UCSD-AML1 (cell line): ENCODE measurements at regions not wholly inside any gene's neighbourhood (a gene's known extent, or its start where the extent isn't known, plus 50 kb on each side); places are given as distances from the start of the nearest gene placed in this dataset.
"Not testable (repeated sequence)": the region's sequence is repeated elsewhere in the genome, so short reads cannot be mapped to it uniquely, and the experiment has no call there.

Experiments used
- DNase-seq: peaks from one replicate; lab custom pipeline; 2025; ENCODE audit not compliant: unreplicated experiment; lab: John Stamatoyannopoulos, UW

DNA sequence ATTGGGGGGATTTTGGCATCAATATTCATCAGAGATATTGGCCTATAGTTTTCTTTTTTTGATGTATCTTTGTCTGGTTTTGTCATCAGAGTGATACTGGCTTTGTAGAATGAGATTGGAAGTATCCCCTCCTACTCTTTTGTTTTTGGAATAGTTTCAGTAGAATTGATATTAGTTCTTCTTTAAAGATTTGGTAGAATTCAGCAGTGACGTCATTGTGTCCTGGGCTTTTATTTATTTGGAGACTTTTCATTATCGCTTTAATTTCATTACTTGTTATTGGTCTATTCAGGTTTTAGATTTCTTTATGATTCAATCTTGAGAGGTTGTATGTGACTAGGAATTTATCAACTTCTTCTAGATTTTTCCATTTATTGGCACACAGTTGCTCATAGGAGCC lies 825.5 kb upstream of the NXPH2 start:
- no peak for DNase-seq

DNA sequence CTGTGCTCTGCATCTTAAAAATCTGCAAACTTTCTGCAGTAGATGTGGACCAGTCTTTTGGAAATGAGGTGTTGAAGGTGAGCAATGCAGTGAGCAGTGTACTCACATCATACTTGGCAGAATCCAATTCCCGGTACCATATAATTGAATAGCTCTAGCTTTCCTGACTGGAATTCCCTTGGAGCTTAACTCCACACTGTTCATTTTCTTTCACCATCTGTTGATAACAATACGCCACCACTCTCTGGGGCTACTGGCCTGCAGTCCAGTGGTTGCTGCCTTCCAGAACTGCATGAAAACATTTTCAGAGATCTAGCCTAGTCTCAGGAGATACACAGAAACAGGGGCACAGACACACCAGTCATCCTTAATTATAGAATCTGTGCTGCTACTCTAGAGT lies 820.0 kb upstream of the NXPH2 start:
- DNase-seq, result no peak

DNA sequence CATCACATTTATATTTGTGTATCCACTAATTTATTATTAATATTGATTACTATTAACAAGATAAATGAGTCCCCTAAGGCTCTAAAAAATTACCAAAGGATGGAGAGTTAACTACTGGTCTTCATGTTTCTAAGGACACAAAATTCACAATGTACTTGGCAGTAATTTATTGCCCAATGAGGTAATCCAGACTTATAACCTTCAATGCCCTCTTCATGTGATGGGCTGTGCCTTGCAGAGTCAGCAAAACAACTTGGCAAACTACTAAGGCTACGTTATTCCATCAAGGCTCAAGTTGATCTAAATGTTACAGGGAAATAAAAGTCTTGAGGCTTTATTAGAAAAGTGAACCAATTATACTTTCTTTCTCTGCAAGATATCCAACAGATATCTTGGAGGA lies 804.9 kb upstream of the NXPH2 start:
- DNase-seq, result no peak

DNA sequence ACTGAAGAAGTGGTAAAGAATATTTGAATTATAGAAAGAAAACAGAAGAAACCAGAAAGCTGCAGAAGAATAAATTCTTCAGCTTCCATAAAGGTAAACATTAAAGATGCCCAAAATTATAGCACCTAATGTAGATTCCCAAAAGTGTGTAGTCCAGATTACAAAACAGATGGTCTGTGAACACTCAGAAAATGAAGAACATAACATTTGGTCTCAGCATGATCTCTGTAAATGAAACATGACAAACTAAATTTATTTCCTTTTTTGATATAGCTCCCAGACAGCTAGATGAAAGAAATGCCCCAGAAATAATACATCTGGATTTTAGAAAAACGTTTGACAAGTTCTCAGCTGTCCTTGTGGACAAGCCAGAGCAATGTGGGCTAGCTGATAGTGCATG lies 794.2 kb upstream of the NXPH2 start:
- no peak for DNase-seq

DNA sequence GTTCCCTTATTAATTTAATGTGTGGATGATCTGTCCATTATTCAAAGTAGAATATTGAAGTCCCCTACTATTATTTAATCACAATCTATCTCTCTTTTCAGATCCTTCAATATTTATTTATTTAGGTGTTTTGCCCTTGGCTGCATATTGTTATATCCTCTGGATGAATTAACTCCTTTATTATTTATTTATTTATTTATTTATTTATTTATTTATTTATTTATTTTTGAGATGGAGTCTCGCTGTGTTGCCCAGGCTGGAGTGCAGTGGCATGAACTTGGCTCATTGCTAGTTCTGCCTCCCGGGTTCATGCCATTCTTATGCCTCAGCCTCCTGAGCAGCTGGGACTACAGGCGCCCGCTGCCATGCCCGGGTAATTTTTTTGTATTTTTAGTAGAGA lies 776.6 kb upstream of the NXPH2 start:
- no peak for DNase-seq

DNA sequence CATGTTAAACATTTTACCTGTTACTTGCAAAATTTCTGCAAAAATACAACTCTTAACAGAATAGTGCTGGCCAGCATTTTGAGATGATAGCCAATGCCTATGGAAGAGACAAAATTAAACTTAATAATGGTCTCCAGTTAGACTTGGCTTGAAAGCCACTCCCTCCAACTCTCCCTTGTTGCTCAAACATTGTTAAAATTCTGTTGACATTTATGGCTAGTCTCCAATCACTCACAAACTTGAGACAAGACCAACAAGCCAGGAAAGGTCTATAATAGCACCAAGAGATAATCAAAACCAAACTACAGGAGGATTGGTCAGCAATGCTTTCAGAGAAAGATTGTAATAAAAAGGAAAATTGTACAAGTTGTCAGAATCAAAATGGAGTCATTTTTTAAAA lies 770.7 kb upstream of the NXPH2 start:
- DNase-seq, result no peak

DNA sequence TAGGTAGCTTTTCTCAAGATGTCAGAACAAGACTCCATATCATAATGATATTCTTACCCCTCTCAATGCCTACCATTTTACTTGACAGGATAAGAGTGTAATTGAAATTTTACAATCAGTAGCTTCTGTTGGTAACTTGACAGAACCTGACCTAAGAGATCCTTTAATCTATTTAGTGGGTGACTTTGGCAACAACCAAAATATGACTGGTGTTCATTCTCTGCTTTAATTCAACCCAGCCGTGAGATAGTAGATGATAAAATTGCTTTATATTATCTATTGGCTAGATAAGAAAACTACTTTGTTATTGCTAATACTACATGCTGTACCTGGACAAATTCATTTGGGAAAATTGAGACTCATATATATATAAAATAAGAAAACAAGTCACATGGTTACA lies 770.2 kb upstream of the NXPH2 start:
- no peak for DNase-seq

DNA sequence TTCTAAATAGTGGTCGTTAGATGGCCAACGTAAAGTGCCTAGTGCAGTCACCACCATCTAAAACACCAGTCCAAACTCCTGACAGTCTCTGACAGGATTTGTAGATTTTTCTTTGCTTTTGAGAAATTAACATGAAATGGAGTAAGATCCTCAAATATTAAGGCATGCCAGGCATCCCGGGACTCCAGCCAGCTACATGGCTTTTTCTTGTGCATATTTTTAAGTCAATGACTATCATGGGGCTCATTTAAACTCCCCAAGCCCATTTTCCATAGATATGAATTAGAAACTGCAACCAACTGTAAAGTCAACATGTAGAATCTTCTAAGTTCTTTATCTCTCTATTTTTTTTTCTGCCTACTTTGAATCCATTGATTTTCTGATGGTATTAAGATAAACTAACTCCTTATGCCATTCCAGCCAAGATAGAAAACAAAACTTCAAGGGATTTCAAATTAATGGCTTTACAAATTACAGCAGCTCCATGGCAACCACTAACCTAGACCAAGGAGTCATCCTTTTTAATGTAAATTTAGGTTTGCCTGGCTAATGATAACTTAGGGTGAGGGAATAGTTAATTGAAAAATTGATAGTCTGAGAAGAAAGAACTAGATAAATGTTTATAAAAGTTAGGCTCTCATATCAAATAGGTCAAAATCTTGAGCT lies 764.1 kb upstream of the NXPH2 start:
- DNase-seq, result no peak

DNA sequence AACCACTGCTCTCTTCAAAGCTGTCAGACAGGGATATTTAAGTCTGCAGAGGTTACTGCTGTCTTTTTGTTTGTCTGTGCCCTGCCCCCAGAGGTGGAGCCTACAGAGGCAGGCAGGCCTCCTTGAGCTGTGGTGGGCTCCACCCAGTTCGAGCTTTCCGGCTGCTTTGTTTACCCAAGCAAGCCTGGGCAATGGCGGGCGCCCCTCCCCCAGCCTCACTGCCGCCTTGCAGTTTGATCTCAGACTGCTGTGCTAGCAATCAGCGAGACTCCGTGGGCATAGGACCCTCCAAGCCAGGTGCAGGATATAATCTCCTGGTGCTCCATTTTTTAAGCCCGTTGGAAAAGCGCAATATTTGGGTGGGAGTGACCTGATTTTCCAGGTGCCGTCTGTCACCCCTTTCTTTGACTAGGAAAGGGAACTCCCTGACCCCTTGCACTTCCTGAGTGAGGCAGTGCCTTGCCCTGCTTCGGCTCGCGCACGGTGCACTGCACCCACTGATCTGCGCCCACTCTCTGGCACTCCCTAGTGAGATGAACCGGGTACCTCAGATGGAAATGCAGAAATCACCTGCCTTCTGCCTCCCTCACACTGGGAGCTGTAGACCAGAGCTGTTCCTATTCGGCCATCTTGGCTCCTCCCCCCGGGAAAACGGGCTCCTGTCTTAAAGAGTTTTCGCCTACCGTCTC lies 758.3 kb upstream of the NXPH2 start:
- DNase-seq, result not testable (repeated sequence)

DNA sequence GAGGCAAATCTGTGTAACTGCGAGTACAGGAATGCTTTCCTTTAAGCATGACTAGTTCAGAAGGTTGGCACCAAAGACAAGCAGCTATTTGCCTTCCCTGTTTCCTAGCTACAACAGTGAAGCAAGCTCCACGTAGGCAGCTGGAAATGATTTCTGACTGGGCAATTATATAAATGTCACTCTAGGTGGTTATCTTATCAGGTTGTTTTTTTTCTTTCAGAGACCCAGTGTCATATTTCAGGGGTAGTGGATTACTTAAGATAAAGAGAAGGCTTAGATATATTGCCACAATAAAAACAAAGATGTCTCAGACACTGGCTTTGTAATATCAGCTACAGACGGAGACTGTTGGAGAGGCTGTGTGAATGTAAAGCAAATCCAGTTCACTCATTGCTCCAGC lies 748.9 kb upstream of the NXPH2 start:
- DNase-seq, result no peak

DNA sequence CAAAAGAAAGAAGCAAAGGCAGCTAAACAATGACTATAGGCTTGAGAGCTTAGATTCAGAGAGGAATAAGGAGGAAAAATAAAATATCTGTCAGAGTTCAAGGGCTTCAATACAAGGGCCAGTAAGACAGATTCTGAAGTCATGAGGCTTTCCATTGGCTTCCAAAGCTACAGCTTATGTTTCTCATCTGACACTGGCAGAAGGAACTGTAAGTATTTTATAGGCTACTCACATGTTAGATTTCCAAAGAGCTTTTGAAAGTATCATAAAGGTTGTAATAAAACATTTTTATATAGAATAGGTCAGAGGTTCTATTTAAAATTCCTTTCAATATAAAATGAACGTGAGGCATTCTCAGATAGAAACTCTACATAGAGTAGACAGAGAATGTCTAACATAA lies 746.6 kb upstream of the NXPH2 start:
- no peak for DNase-seq

DNA sequence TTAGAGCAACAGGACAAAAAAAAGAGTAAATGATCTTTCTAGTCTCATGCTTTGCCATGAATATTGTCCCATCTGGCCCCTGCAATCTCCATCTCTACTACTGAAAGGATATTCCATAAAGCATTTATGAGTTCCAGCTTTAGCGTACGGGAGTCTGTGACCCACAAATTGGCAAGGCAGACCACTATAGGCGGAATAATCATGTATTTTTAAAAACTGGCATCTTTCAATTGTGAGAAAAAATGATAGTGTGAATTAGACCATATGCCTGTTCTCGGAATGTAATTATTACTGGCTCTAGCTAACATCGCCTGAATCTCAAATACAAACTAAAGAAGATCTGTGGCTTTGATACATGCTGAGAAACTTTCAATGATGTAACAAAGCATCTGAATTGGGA lies 738.1 kb upstream of the NXPH2 start:
- DNase-seq, result no peak

DNA sequence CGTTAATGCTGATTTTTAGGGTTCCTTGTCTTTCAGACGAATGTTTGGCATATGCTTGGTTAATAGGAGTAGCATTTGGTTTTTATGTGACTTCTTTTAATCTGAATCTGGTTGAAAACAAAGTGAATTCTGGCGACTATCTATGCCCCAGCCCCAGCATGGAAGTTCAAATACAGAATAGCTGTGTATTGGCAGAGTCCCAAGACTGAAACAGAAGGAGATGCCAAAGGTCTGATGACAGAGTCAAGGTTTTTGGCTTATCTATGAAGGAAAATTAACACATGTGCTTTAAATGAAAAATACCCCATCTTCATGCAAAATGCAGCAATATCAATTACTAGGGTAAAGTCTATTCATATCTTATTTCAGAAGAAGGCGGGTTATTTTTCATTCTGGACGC lies 734.8 kb upstream of the NXPH2 start:
- no peak for DNase-seq

DNA sequence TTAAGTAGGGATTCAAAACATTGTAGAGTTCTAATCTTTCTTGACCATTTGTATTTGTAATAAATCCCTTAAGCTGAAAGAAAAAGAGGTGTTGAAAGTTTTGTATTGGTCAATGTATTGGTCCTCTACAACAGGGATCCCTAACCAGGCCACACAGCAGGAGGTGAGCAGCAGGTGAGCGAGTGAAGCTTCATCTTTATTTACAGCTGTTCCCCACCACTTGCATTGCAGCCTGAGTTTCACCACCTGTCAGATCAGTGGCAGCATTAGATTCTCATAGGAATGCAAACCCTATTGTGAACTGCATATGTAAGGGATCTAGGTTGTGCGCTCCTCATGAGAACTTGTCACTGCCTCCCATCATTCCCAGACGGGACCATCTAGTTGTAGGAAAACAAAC lies 715.7 kb upstream of the NXPH2 start:
- no peak for DNase-seq

DNA sequence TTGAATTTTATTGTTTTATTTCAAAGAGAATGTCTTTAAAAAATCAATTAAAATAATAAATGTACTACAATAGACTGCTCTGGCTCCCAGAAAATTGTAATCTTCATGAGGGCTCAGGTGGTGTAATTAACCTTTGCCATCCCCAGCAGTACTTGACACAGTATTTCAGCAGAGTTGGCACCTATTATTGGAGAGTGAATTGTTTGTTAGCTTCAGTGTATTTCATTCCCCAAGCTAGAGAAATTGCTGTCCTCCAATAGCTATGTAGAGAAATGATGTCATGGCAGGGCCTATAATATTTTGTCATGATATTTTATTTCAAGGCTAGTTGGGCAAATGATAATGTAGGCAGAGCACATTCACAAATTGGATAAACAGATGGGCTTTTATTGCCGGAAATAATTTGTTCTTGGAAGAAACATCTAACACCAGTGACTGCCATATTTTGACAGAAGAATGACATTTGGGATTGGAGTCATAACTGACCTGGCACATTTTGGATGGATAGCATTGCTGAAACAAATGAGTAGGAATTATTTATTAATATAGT lies 712.0 kb upstream of the NXPH2 start:
- DNase-seq, result no peak

DNA sequence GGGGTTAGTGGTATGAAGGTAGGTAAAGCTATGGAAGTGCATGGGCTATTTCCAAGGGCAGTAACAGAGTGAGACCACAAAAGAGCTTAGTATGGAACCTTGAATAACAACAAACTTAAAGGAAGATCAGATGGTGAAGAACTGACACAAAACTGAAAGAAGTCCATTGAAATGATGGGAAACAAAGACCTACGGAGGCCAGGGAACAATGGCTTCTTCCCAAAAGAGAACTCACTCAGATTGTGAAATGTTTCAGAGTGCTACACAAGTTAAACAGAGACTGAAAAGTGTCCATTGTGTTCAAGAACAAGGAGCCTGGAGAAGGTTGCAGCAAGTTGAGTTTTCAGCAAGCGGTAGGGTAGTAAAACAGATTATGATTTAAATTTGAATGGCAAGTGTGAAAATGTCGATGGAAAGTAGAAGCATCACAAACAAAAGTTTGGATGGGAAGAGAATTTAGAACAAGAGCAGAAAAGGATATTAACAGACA lies 700.0 kb upstream of the NXPH2 start:
- DNase-seq, result no peak

DNA sequence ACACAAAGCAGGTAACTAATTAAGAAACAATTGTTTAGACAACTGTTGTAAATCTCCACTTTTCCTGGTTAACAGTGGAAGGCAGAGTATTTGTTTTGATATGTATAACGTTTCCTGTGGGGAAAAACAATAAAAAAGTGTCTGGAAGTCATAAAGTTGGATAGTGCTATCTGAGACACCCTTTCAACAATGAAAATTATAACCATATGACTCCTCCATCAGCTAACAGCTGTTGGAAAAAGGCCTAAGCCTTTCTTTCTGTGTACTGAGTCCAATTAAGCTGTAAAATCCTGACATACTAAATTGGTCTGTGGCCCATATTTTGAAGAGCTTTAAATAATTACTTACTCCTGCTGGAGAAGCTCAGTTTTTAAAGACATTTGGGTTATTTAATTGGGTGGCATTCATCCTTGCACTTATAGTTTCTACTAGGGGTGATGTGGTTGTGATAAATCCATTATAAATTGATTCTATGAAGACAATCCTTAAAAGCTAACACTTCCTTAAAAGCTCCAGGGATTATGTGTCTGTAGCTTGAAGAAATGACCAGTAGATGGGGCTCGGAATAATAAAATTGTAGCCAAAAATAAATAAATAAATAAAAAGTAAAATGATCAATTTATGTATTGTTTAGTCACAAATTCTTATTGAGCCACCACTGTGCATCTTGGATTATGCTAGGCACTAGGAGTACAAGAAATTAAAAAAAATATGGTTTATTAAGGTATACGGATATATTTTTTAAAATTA lies 698.1 kb upstream of the NXPH2 start:
- DNase-seq, result no peak

DNA sequence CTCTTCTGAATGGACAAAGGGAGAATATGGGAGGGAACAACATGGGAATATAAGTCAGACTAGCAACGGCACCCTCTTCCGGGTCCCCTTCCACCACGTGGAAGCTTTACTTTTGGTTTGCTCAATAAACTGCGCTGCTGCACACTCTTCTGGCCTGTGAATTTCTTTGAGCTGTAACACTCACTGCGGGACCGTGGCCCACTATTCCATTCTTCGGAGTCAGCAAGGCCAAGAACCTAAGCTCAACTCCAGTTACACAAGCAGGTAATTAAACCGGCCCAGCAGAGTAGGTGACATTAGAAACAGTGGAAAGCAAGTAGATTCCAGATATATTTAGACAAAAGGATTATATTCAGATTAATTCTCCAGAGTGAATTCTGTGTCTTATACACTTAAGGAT lies 697.4 kb upstream of the NXPH2 start:
- DNase-seq, result no peak

DNA sequence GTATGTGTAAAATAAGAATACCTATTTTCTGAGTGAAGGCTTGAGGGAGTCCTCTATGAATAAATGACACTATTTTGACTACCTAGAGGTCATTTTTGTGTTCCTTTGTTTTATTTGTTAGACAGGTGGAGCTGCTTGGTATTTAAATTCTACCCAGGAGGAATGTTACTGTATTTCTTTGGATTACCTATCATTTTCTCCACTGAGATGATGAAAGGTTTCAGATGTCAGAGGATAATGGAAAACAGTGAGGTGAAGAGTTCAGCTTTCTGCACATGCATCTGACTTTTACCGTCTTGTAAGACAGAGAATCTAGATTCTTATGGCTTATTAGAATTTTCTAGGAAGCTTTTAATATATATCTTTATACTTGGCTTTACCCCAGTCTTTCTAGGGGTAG lies 689.8 kb upstream of the NXPH2 start:
- no peak for DNase-seq

DNA sequence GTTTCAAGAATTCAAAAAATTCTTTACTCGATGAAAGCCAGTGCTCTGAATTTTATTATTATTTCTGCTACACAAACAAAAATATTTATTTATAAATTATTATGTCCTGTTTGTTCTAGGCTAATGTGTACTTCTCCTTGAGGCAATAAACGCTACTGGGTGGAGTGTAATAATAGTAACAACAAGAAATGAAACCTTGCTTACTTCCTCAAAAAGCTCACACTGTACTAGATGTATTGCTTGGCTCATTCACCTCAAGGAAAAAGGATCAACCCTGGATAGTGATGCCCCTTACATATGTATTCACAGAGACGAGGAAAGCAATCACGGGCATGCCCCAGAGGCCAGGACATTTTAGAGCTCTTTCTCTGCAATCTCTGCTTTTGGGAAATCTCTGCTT lies 685.6 kb upstream of the NXPH2 start:
- no peak for DNase-seq

DNA sequence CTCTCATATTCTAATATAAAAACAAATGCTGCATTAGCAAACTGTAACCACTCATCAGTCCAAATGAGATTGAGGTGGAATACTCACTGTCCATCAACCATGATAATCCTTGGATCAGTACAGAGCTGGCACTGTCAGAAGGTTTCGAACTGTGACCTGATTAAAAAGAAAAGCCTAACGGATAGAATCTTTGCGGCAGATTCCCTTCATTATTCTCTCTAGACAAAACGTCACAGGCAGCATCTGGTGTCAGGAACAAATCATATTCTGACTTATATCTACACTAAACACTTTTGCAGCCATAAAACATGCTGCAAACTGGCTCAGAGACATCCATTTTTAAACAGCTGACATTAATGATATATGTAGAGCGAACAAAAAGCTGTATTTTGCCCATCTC lies 677.7 kb upstream of the NXPH2 start:
- DNase-seq, result no peak

DNA sequence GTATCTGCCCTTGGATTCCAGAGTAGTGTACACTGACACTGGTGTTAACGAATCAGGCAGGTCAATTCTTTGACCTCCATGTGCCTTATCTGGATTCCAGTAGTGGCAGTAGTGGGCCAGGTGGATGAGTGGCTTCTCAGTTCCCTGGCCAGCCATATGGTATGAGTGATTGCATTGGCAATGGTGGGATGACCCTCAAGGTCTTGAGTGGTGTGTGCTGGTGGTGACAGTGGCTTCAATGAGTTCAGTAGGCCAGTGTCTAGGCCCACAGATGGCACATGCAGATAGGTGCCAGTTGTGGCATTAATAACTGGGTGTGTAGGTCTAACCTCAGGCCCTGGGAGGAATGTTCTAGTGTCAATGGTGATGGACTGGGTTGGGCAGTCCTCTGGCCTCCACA lies 674.1 kb upstream of the NXPH2 start:
- no peak for DNase-seq
